Spleen (tissue), 7 donors: ENCODE measurements at regions not wholly inside any gene's neighbourhood (a gene's known extent, or its start where the extent isn't known, plus 50 kb on each side); places are given as distances from the start of the nearest gene placed in this dataset.

Source experiments
- POLR2A ChIP-seq, 3 donors: fragments of 450-650 bp; IDR thresholded peaks; one replicate each; pipeline ENCODE4 v1.5.1; 2017; ENCODE audit warnings: antibody characterized with exemption in 3 of 3, mild to moderate bottlenecking in 1 of 3
- POLR2AphosphoS5 ChIP-seq, 3 donors: sonication (generic); formaldehyde crosslinking; IDR thresholded peaks; one replicate each; pipeline ENCODE4 v1.5.1; 2017; ENCODE audit warnings: antibody characterized with exemption in 3 of 3
- TF ChIP-seq, protein P1 (sequence below), 11 experiments: fragments of 200-600 bp in 7 of 11; fragments of 450-650 bp in 4 of 11; sonication (generic) in 4 of 11; IDR thresholded peaks in 8 of 11; conservative IDR thresholded peaks in 3 of 11; 1 replicate in 7 of 11; 2 replicates in 4 of 11; pipeline versions ENCODE4 v1.4.0 to v1.8.0; 2016 to 2021; ENCODE audit warnings: antibody characterized with exemption in 11 of 11, inconsistent platforms in 4 of 11, mild to moderate bottlenecking in 1 of 11
- donor health status: DM: no; HTN: no; CAD: no; lungs with moderate emphysema.
- donor health status: DM: no; HTN: no; CAD: no.
- donor health status: DM: no; HTN: no; CAD: no.

DNA sequence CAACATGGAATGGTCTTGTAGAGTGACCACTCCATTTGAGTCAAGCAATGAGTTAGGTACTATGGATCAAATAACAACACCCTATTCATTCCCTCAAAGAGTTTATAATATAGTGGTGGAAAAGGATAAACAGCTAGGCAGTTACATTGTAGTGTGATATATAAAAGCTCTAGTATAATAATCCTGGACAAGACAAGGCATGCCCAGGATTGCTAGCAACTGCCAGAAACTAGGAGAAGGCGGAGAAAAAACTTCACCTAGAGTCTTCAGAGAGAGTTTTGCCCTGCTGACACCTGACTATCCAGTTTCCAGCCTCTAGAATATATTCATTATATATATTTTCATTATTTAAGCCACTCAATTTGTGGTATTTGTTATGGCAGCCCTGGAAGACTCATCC, 530.6 kb downstream of the KLF12 start:
- TF ChIP-seq POLR2AphosphoS5 (IDR thresholded peaks at IDR 0.05), result no peak
- TF ChIP-seq, protein P1, sequence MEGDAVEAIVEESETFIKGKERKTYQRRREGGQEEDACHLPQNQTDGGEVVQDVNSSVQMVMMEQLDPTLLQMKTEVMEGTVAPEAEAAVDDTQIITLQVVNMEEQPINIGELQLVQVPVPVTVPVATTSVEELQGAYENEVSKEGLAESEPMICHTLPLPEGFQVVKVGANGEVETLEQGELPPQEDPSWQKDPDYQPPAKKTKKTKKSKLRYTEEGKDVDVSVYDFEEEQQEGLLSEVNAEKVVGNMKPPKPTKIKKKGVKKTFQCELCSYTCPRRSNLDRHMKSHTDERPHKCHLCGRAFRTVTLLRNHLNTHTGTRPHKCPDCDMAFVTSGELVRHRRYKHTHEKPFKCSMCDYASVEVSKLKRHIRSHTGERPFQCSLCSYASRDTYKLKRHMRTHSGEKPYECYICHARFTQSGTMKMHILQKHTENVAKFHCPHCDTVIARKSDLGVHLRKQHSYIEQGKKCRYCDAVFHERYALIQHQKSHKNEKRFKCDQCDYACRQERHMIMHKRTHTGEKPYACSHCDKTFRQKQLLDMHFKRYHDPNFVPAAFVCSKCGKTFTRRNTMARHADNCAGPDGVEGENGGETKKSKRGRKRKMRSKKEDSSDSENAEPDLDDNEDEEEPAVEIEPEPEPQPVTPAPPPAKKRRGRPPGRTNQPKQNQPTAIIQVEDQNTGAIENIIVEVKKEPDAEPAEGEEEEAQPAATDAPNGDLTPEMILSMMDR (IDR thresholded peaks at IDR 0.05 in 8 of 11, conservative IDR thresholded peaks at IDR 0.05 in 3 of 11), result no peak
- no peak for TF ChIP-seq POLR2A (IDR thresholded peaks at IDR 0.05)
